CD8-positive, alpha-beta memory T cell (primary cell): ENCODE measurements at regions not wholly inside any gene's neighbourhood (a gene's known extent, or its start where the extent isn't known, plus 50 kb on each side); places are given as distances from the start of the nearest gene placed in this dataset.

Experiments
- CTCF ChIA-PET: fragments of 350-600 bp; sonication (Branson Sonifier 250); formaldehyde crosslinking; loops from one replicate; lab custom pipeline; 2021; ENCODE audit warnings: antibody characterized with exemption; lab: Charles Lee
- POLR2A ChIA-PET: fragments of 350-600 bp; sonication (Branson Sonifier 250); formaldehyde crosslinking; loops from one replicate; lab custom pipeline; 2021; ENCODE audit warnings: antibody characterized with exemption; lab: Charles Lee
- DNase-seq, 5 donors: peaks; one replicate each; pipeline versions ENCODE4 v3.0.0 to v3.0.0-alpha.2; 2020 to 2022; ENCODE audit warnings: mixed read lengths in 1 of 5
- H3K27ac ChIP-seq: one replicate; pipeline ENCODE4 v1.7.0; 2013; ENCODE audit warnings: low read depth, mild to moderate bottlenecking, low read length, moderate library complexity
- H3K27me3 ChIP-seq: 2 replicates; pipeline ENCODE4 v1.7.0; 2013; ENCODE audit warnings: low read length, mild to moderate bottlenecking; ENCODE audit not compliant: insufficient read depth, poor library complexity, severe bottlenecking
- H3K36me3 ChIP-seq: 2 replicates; pipeline ENCODE4 v1.7.0; 2013; ENCODE audit warnings: mild to moderate bottlenecking, low read length, moderate library complexity; ENCODE audit not compliant: insufficient read depth
- H3K4me1 ChIP-seq: 2 replicates; pipeline ENCODE4 v1.7.0; 2013; ENCODE audit warnings: mild to moderate bottlenecking, low read length, moderate library complexity; ENCODE audit not compliant: insufficient read depth
- H3K4me3 ChIP-seq: 2 replicates; pipeline ENCODE4 v1.7.0; 2013; ENCODE audit warnings: mild to moderate bottlenecking, low read length
- H3K9me3 ChIP-seq: 2 replicates; pipeline ENCODE4 v1.7.0; 2013; ENCODE audit warnings: mild to moderate bottlenecking, low read length
- H3K27ac Mint-ChIP-seq, 8 donors: one replicate each; pipeline ENCODE4 v1.8.0; 2020 to 2021; ENCODE audit warnings: mixed read lengths in 8 of 8, mild to moderate bottlenecking in 6 of 8, inconsistent platforms in 3 of 8, moderate library complexity in 3 of 8
- H3K27me3 Mint-ChIP-seq, 2 donors: one replicate each; pipeline ENCODE4 v1.8.0; 2020 to 2021; ENCODE audit warnings: mixed read lengths in 2 of 2, mild to moderate bottlenecking in 1 of 2, moderate library complexity in 1 of 2
- H3K36me3 Mint-ChIP-seq, 3 donors: one replicate each; pipeline ENCODE4 v1.8.0; 2020 to 2021; ENCODE audit warnings: mixed read lengths in 3 of 3, inconsistent platforms in 1 of 3, mild to moderate bottlenecking in 1 of 3
- H3K4me1 Mint-ChIP-seq, 3 donors: one replicate each; pipeline ENCODE4 v1.8.0; 2020 to 2021; ENCODE audit warnings: mixed read lengths in 3 of 3, inconsistent platforms in 1 of 3, mild to moderate bottlenecking in 1 of 3
- H3K4me3 Mint-ChIP-seq, 7 donors: one replicate each; pipeline ENCODE4 v1.8.0; 2020 to 2021; ENCODE audit warnings: mixed read lengths in 7 of 7, mild to moderate bottlenecking in 6 of 7, moderate library complexity in 4 of 7, inconsistent platforms in 2 of 7
- H3K9me3 Mint-ChIP-seq, 5 donors: one replicate each; pipeline ENCODE4 v1.8.0; 2020 to 2022; ENCODE audit warnings: mixed read lengths in 5 of 5, mild to moderate bottlenecking in 3 of 5, moderate library complexity in 2 of 5, inconsistent platforms in 1 of 5

DNA sequence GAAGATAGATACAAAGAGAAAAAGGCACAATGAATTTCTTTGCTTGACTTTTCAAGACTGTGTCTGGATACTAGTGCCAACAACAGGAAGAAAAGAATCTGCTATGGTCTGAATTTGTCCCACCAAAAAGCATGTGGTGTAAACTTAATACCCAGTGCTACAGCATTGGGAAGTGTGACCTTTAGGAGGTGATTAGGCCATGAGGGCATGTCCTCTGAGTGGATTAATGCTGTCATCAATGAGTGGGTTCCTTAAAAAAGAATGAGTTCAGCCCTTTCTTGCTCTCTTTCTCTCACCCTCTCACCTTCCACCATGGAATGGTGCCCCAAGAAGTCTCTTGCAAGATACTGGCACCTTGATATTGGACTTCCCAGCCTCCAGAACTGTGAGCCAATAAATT, 155.7 kb upstream of the GPRIN3 start:
- no peak overlapping the region for H3K27ac ChIP-seq
- no peak for DNase-seq
- H3K4me1 ChIP-seq, result no peaks in the 10 kb centered on the region
- H3K4me3 ChIP-seq, result no peak overlapping the region
- no peaks in the 10 kb centered on the region for H3K36me3 ChIP-seq
- Mint-ChIP-seq H3K9me3 (no peaks in the 10 kb centered on the region), H3K27me3 (peaks cover 0 to 8% of the 10 kb centered on the region in 2 donors), H3K4me3 (no peak overlapping the region), H3K27ac (no peak overlapping the region), H3K36me3 (no peaks in the 10 kb centered on the region), H3K4me1 (no peaks in the 10 kb centered on the region)
- H3K9me3 ChIP-seq, result no peaks in the 10 kb centered on the region
- POLR2A ChIA-PET, result no interaction called here
- H3K27me3 ChIP-seq, result no peaks in the 10 kb centered on the region
- CTCF ChIA-PET, result no interaction called here

GRCh38 chr4:89447543-89447942, 139.9 kb upstream of the GPRIN3 start:
- Mint-ChIP-seq H3K4me3 (no peak overlapping the region), H3K27me3 (peaks cover 6 to 10% of the 10 kb centered on the region in 2 donors), H3K9me3 (peaks cover 13 to 29% (median 27%) of the 10 kb centered on the region in 5 donors), H3K4me1 (no peaks in the 10 kb centered on the region), H3K27ac (no peak overlapping the region), H3K36me3 (peaks cover 2 to 30% (median 4%) of the 10 kb centered on the region in 3 donors)
- peaks cover 3% of the 10 kb centered on the region for H3K9me3 ChIP-seq
- no peak overlapping the region for H3K27ac ChIP-seq
- ChIA-PET POLR2A (no interaction called here), CTCF (no interaction called here)
- DNase-seq, result no peak
- no peaks in the 10 kb centered on the region for H3K36me3 ChIP-seq
- no peaks in the 10 kb centered on the region for H3K4me1 ChIP-seq
- no peak overlapping the region for H3K4me3 ChIP-seq
- no peaks in the 10 kb centered on the region for H3K27me3 ChIP-seq

GRCh38 chr4:89446193-89446592, 138.6 kb upstream of the GPRIN3 start:
- Histone ChIP-seq H3K4me1 (no peaks in the 10 kb centered on the region), H3K27ac (no peak overlapping the region), H3K4me3 (no peak overlapping the region), H3K36me3 (no peaks in the 10 kb centered on the region), H3K27me3 (no peaks in the 10 kb centered on the region), H3K9me3 (peaks cover 3% of the 10 kb centered on the region)
- no peak for DNase-seq
- Mint-ChIP-seq H3K4me1 (no peaks in the 10 kb centered on the region), H3K4me3 (no peak overlapping the region), H3K36me3 (peaks cover 2 to 30% (median 4%) of the 10 kb centered on the region in 3 donors), H3K9me3 (peaks cover 13 to 29% (median 27%) of the 10 kb centered on the region in 5 donors), H3K27ac (no peak overlapping the region), H3K27me3 (peaks cover 6 to 10% of the 10 kb centered on the region in 2 donors)
- CTCF ChIA-PET, result no interaction called here
- POLR2A ChIA-PET, result no interaction called here

DNA sequence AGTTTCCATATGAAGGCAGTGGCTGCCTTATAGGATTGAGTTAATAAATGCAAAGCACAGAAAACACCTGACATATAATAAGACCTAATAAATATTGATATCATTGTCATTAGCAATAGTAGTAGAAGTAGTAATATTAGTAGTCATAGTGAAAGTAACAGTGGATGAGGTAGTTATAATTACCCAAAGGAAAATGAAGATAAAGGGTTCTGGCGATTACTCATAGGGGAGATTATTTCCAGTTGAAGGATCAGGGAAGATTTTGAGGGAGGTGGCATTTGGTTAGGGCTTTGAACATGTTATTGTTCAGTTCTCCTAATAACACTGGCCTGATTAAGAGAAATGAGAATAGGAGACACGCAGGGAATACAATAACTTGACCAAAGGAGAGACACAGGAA, 131.9 kb upstream of the GPRIN3 start:
- Histone ChIP-seq H3K36me3 (no peaks in the 10 kb centered on the region), H3K27ac (no peak overlapping the region), H3K27me3 (no peaks in the 10 kb centered on the region), H3K4me3 (no peak overlapping the region), H3K9me3 (no peaks in the 10 kb centered on the region), H3K4me1 (peaks cover 8% of the 10 kb centered on the region)
- CTCF ChIA-PET, result interaction anchor here (1.3 to 3.0 kb wide), 5 partner anchors 184 to 214 kb away, joined by 3 to 6 read pairs (median 5); no protein-coding TSS in a partner anchor
- Mint-ChIP-seq H3K4me1 (peaks cover 7 to 8% (median 8%) of the 10 kb centered on the region in 3 donors), H3K4me3 (no peak overlapping the region), H3K27me3 (peaks cover 3 to 5% of the 10 kb centered on the region in 2 donors), H3K27ac (no peak overlapping the region), H3K9me3 (peaks cover 0 to 4% (median 2%) of the 10 kb centered on the region in 5 donors), H3K36me3 (peaks cover 0 to 5% (median 2%) of the 10 kb centered on the region in 3 donors)
- POLR2A ChIA-PET, result no interaction called here
- DNase-seq, result no peak

DNA sequence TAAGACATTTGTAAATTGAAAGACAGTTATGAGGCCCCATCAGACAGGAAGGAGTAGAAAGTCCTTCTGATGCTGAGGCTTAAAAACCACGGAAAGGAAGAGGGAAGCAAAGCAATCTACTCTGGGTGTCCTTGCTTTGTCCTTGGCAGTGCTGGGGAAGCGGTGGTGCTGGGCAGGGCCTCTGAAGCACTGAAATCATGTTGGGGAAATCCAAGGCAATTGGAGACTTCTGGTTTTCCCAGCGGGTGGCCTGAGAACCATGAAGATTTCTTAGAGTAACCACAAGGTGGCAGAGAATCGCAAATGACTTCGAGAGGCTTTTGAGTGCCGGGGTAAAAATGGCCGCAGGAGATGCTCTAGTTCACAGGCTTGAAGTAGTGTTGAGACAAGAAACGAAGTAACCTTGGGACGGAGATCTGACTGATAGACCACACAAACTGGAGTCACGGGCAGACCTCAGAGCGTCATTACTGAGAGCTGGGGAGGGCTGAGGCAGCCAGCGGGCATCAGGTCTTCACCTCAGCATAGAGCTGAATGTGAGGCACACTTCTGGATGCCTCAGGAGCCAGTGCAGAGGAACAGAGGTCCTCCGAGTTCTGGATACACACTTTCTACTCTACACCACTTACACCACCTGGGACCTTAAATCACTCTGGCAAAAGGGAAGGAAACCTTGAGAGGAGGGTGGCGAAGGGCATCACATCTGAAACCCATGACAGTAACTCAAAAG, 130.7 kb upstream of the GPRIN3 start:
- CTCF ChIA-PET, result interaction anchor here (1.3 to 3.0 kb wide), 5 partner anchors 183 to 213 kb away, joined by 3 to 6 read pairs (median 5); no protein-coding TSS in a partner anchor

GRCh38 chr4:89434364-89434988, 126.9 kb upstream of the GPRIN3 start:
- Mint-ChIP-seq H3K9me3 (no peaks in the 10 kb centered on the region), H3K4me1 (peaks cover 7 to 14% (median 8%) of the 10 kb centered on the region in 3 donors), H3K36me3 (peaks cover 0 to 5% (median 0%) of the 10 kb centered on the region in 3 donors), H3K27me3 (no peaks in the 10 kb centered on the region), H3K4me3 (no peak overlapping the region), H3K27ac (no peak overlapping the region)
- H3K4me3 ChIP-seq, result no peak overlapping the region
- no peaks in the 10 kb centered on the region for H3K27me3 ChIP-seq
- peaks cover 8% of the 10 kb centered on the region for H3K4me1 ChIP-seq
- no peaks in the 10 kb centered on the region for H3K36me3 ChIP-seq
- ChIA-PET CTCF (interaction anchor here (0.6 to 3.2 kb wide), 8 partner anchors 23 to 271 kb away, joined by 3 to 54 read pairs (median 3); no protein-coding TSS in a partner anchor), POLR2A (no interaction called here)
- no peak overlapping the region for H3K27ac ChIP-seq
- H3K9me3 ChIP-seq, result no peaks in the 10 kb centered on the region
- DNase-seq, result peak in 2 of 5 donors; percentile 25 to 30

More for the DNA sequence above, 130.7 kb upstream of the GPRIN3 start:
- no peak overlapping the region for H3K4me3 ChIP-seq
- H3K27me3 ChIP-seq, result no peaks in the 10 kb centered on the region
- peaks cover 0 to 1% of the 10 kb centered on the region in 2 donors for H3K27me3 Mint-ChIP-seq
- H3K9me3 ChIP-seq, result no peaks in the 10 kb centered on the region
- H3K36me3 Mint-ChIP-seq, result peaks cover 0 to 3% (median 2%) of the 10 kb centered on the region in 3 donors
- H3K36me3 ChIP-seq, result no peaks in the 10 kb centered on the region
- peak; percentile 12 to 53 (median 19) for DNase-seq
- H3K9me3 Mint-ChIP-seq, result no peaks in the 10 kb centered on the region
- peaks cover 7 to 14% (median 8%) of the 10 kb centered on the region in 3 donors for H3K4me1 Mint-ChIP-seq
- no peak overlapping the region for H3K27ac ChIP-seq
- POLR2A ChIA-PET, result no interaction called here
- peaks cover 8% of the 10 kb centered on the region for H3K4me1 ChIP-seq
- H3K4me3 Mint-ChIP-seq, result peak overlapping the region in 5 of 7 donors; percentile 46 to 63 (median 60)
- H3K27ac Mint-ChIP-seq, result peak overlapping the region in 4 of 8 donors; percentile 1 to 35 (median 20)

GRCh38 chr4:89427782-89428181, 120.2 kb upstream of the GPRIN3 start:
- CTCF ChIA-PET, result no interaction called here

GRCh38 chr4:89425023-89425422, 117.4 kb upstream of the GPRIN3 start:
- Mint-ChIP-seq H3K27ac (no peak overlapping the region), H3K9me3 (no peaks in the 10 kb centered on the region), H3K4me3 (no peak overlapping the region), H3K4me1 (no peaks in the 10 kb centered on the region), H3K27me3 (peaks cover 4 to 9% of the 10 kb centered on the region in 2 donors), H3K36me3 (peaks cover 0 to 3% (median 0%) of the 10 kb centered on the region in 3 donors)
- ChIA-PET POLR2A (no interaction called here), CTCF (no interaction called here)
- Histone ChIP-seq H3K27me3 (no peaks in the 10 kb centered on the region), H3K36me3 (no peaks in the 10 kb centered on the region), H3K27ac (no peak overlapping the region), H3K9me3 (no peaks in the 10 kb centered on the region), H3K4me3 (no peak overlapping the region), H3K4me1 (no peaks in the 10 kb centered on the region)
- no peak for DNase-seq

More at GRCh38 chr4:89427782-89428181, 120.2 kb upstream of the GPRIN3 start:
- Mint-ChIP-seq H3K4me1 (no peaks in the 10 kb centered on the region), H3K4me3 (no peak overlapping the region), H3K27me3 (peaks cover 4 to 9% of the 10 kb centered on the region in 2 donors), H3K36me3 (peaks cover 0 to 5% (median 0%) of the 10 kb centered on the region in 3 donors), H3K27ac (no peak overlapping the region), H3K9me3 (no peaks in the 10 kb centered on the region)
- no peak for DNase-seq
- Histone ChIP-seq H3K4me3 (no peak overlapping the region), H3K4me1 (no peaks in the 10 kb centered on the region), H3K36me3 (no peaks in the 10 kb centered on the region), H3K27me3 (no peaks in the 10 kb centered on the region), H3K9me3 (no peaks in the 10 kb centered on the region), H3K27ac (no peak overlapping the region)
- POLR2A ChIA-PET, result no interaction called here
